HG02970 (cell line): ENCODE measurements at regions not wholly inside any gene's neighbourhood (a gene's known extent, or its start where the extent isn't known, plus 50 kb on each side); places are given as distances from the start of the nearest gene placed in this dataset.

Experiments
- ATAC-seq: cut with Tn5 transposase; IDR thresholded peaks from one replicate; pipeline ENCODE4 v1.9.1; 2021; ENCODE audit warnings: mild to moderate bottlenecking, moderate library complexity, moderate number of reproducible peaks; ENCODE audit not compliant: unreplicated experiment, low FRiP score

DNA sequence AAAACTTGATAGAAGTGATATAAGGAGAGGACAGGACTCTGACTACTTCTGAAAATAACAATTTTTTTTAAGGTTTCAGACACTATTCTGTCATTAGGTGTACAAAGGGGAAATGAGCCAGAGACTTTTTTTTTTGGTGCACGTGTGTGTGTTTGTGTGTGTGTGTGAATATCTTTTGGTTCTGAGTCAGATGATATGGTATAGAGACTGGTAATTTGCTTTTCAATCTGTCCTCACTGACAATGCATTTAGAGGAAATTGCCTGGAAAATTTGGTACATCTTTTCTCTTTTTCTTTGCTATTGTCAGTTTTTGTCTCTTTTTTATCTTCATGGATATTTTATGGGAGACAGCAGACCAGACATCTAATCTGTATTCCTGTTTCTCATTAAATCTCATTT lies 59.3 kb downstream of the DDIT4L start:
- no peak for ATAC-seq

DNA sequence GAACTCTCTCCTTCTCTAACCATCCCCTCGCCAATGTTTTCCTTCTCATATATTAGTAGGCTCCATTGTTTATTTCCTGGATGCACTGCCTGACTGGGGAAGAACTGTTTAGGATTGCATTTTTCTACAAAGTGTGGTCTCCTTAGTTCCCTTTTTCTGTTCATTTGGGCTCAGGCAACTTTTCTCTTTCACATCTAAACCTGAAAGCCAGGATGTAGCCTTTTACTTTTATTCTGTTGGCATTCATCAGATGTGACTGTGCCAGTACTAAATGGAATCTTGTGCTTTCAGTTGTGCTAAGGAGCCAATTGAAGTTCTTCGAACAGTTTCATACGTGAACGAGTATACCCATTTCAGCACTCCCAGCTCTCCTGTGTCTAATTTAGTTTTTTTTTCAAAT lies 59.8 kb downstream of the DDIT4L start:
- ATAC-seq = no peak

DNA sequence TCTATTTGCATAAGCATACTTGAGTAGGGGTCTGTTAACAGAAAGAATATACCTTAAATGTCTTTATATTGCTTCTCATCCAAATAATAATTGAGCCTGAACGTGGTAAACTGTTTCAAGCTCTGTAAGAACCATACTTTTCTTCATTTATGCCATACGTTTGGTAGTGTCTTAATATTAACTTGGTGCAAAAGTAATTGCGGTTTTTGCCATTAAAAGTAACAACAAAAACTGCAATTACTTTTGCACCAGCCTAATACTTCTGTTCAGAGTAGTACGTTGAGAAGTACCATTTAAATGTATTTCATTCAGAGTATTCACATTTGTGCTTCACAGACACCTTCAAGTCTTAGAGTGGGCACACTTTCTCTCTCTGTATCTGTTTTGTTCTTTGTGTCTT lies 60.5 kb downstream of the DDIT4L start:
- ATAC-seq = no peak

DNA sequence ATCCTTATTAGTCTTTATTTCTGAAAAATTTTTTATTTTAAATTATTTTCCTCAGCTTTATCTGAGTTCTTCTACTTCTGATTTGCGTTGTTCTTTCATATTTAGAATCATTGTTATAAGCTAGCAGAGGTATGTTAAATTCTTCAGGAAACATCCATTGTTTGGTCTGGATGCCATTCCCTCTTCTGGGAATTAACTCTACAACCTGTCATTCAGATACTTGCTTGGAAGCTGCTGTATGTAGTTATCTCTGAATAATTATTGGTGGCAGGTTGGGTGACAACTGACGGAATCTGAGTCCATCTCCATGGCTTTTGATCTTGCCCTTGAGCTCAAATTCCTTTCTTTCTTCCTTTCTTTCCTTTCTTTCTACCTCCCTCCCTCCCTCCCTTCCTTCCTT lies 61.9 kb downstream of the DDIT4L start:
- ATAC-seq = no peak

GRCh38 chr4:100124715-100125114 lies 65.6 kb downstream of the DDIT4L start:
- ATAC-seq = no peak

DNA sequence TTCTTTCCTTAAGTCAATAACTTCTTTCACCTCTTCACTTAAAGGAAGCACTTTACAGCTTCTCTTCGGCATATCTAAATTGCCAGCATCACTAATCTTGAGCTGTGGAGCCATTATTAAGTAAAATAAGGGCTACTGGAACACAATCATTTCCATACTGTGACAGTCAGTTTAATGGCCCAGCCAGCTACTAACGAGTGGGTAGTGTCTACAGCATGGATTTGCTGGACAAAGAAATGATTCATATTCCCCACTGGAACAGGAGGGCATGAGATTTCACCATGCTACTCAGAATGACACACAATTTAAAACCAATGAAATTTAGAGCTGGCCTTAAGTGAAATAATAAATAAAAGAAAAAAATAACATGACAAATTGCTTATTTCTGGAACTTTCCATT lies 72.1 kb downstream of the DDIT4L start:
- no peak for ATAC-seq

GRCh38 chr4:100117750-100118149 lies 72.5 kb downstream of the DDIT4L start:
- ATAC-seq = no peak

GRCh38 chr4:100114909-100115308 lies 75.4 kb downstream of the DDIT4L start:
- no peak for ATAC-seq

DNA sequence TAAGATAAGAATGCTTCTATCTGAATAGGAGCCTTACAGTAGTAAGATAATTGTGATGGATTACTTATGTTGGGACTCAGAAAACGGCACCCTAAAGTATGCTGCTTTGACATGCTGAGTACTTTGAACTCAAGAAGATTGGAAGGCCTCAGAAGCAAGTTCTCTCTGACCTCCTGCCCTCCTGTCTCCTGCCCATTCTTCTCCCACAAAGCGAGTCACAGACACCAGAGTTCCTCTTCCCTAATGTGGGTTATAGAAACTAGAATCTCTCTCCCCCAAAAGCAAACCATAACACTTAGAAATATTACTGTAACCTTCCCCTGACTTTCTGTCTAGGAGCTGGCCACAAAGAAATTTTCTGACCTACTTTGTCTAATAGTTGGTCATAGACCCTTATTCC lies 76.5 kb downstream of the DDIT4L start:
- no peak for ATAC-seq

GRCh38 chr4:100113096-100113495 lies 77.2 kb downstream of the DDIT4L start:
- ATAC-seq = no peak

- ATAC-seq = no peak
Observed at GRCh38 chr4:100109921-100110320, 80.3 kb downstream of the DDIT4L start.

- no peak for ATAC-seq
Observed at GRCh38 chr4:100108869-100109268, 81.4 kb downstream of the DDIT4L start.

GRCh38 chr4:100106982-100107381 lies 83.3 kb downstream of the DDIT4L start:
- peak; percentile 93 for ATAC-seq

GRCh38 chr4:100103671-100104070 lies 86.6 kb downstream of the DDIT4L start:
- ATAC-seq = no peak

GRCh38 chr4:100100985-100101384 lies 89.3 kb downstream of the DDIT4L start:
- no peak for ATAC-seq

- no peak for ATAC-seq
Observed at GRCh38 chr4:100099746-100100145, 90.5 kb downstream of the DDIT4L start.

DNA sequence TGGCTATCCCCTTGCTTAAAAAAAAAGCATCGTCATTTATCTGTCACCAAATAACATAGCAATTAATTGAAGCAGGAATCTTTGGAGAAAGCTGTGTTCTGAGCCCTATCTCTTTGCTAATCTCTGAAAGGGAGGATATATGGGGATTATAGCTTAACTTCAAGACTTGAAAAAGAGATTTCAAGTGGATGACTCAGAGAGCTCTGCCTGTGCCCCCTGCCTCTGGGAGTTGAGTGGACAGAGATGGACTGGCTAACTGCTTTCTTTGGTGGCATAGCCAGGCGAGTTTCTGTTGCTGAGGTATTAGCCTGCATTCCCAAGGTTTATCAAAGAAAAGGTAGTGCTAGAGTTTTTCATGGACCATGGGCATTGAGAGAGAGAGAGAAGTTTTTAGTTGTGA lies 91.6 kb downstream of the DDIT4L start:
- ATAC-seq = no peak

- ATAC-seq = no peak
Observed at GRCh38 chr4:100098011-100098545, 92.2 kb downstream of the DDIT4L start.

- ATAC-seq = peak; percentile 84
Observed at GRCh38 chr4:100095729-100096595, 94.3 kb downstream of the DDIT4L start.

DNA sequence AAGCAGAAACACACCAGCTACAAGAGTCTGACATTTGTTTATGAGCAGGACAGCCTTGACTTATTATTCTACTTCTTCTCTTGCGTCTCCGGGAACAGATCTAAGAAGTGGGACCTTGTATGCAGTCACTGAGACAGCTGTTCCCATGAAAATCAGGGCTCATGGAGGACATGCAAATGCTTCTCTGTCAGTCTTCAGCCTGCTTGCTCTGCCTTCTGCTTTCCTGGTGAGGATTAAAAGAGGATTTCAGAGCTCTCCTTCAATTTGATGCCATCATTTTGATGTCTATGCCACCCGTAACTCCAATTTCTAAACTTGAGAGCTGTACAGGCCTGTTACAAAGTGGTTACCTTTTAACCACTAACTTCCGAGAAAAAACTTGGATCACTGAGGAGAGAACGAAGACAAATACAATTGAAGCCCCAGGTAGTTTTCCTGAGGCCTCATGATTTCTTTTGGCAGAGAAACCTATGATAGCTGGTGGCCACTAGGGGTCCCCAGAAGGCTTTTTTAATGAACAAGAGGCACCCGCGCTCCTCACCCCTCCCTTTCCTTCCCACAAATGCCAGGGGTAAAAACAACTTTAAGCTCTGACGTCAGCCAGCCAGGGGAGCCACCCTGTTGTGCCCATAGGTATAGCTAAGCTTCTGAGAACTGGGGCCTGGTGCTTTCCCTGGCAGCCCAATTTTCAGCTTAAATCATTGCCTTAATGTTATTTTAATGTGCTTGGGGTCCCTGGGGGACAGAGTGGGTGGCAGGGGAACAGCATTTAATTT lies 97.0 kb downstream of the DDIT4L start:
- peak; percentile 79 for ATAC-seq

DNA sequence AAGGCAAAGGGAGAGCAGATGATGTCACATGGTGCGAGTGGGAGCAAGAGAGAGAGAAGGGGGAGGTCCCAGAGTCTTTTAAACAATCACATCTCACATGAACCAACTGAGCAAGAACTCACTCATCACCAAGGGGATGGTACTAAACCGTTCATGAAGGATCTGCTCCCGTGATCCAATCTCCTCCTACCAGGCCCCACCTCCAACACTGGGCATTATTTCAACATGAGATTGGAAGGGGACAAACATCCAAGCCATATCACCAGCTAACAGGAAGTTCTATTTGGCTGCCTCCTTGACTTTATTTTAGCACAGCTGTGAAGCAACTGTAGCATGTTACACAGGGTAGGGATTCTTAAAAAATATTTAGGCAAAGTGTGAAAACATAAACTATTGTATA lies 102.5 kb downstream of the DDIT4L start:
- no peak for ATAC-seq
